Fibroblast of skin of right biceps (primary cell): ENCODE measurements at regions not wholly inside any gene's neighbourhood (a gene's known extent, or its start where the extent isn't known, plus 50 kb on each side); places are given as distances from the start of the nearest gene placed in this dataset.
"Not testable (repeated sequence)": the region's sequence is repeated elsewhere in the genome, so short reads cannot be mapped to it uniquely, and the experiment has no call there.

Source experiments
- DNase-seq: peaks from one replicate; pipeline ENCODE4 v3.0.0-alpha.2; 2013

DNA sequence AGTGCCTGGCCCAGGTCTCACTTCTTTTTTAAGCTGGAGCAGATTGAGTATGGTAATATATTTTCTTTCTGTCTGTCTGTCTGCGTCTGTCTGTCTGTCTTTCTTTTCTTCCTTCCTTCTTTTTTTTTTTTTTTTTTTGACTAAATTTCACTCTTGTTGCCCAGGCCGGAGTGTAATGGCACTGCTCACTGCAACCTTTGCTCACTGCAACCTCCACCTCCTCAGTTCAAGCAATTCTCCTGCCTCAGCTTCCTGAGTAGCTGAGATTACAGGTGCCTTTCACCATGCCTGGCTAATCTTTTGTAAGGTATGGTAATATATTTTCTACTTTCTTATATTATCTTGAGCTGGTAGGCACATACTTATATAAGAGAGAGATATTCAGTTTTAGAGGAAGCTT lies 196.3 kb upstream of the MARCKS start:
- no peak for DNase-seq

DNA sequence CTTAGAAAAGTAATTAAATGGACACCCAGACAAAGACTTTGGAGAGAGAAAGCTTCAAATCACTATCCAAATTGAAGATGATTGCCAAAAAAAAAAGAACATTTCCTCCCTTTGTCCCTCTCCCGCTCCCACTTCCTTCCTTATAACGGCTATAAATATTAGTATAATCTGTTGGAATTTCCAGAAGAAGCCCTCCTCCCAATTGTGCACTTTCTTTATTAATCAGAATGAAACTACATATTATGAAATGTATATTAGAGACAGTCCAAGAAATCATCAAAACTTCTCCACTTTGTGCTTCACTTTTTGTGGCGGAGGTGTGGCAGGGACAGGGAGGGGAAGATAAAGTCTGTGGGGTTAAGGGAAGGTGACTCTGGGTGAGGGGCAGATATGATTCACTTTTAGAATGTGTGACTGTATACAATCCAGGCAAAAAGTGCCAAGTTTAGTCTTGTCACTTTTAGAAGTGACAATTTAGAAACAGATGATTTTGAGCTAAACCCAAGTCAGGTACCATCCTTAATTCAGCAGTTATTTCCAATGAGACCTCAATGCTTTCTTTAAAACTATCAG lies 195.0 kb upstream of the MARCKS start:
- no peak for DNase-seq

DNA sequence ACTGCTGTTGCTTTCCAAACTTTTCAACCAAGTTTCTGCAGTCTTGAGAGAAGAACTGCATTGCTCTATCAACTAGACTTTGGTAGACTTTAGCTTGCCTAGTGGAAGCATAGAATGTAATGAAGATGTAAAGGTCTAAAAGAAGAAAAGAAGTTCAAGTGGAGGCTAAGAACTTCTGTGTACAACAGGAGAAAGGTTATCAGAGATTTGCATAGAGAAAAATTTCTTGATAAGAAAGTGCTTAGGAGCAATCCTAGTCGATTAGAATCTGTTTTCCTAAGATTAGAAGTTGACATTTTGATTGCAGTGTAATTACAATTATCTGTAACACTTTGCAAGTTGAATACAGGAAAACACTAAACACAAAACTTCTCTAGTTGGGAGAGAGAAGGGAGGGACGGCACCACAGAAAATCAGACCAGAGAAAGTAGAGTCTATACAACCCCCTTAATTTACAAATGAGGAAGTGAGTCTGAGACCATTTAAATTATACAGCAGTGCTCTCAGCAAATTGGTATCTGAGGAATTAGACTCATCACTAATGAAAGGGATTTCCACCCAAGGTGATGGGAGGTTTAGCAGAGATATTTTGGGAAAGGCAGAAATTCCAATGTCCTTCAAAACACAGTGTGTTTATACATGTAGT lies 194.3 kb upstream of the MARCKS start:
- peak; percentile 38 for DNase-seq

DNA sequence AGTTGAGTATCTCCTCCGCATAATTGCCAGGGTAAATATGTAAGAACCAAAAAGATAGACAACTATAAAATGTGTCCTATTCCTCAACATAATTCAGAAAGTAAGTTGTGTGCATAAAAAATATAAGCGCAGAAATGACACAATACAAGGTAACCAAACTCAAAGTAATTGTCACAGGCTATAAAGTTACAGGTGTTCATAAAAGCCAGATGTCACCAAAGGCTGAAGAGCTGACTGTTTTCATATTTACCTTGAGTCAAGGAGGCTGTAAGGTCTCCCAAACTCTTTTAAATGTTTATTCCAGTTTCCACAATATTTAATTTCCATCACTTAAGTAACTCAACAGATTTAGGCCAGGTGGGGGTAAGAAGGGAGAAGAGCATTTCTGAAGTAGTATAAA lies 192.2 kb upstream of the MARCKS start:
- no peak for DNase-seq

DNA sequence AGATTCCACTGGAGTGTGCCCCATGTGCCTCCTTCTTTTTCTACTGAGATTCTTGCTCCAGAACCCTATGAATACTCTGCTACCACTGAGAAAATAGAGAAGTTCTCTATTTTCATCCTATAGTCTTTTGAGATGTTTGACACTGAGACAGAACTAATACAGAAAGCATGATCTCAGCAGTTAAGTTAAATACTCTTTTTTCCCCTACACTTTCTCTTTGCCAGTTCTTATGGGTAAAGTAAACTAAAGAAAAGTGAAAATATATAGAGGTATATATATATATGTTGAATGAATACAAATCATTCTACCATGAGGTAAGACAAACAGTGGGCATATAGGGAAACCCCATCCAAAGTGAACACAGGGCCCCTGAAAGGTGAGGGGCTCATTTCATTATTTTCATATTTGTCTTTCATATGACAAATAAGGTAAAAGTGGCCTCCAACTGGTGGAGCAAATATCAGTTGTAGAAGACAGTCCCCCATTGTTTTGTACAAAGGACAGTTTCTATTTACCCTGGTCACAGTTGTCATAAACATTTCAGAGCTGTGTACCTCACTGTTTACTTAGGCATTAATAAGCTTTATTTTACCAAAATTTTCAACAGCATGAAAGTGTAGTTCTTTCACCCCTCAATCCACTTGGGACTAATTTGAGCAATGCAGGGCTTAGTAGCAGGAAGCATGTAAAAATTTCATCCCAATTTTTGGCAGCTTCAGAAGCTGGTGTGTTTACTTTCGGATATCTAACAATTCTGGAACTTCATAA lies 188.3 kb upstream of the MARCKS start:
- no peak for DNase-seq

DNA sequence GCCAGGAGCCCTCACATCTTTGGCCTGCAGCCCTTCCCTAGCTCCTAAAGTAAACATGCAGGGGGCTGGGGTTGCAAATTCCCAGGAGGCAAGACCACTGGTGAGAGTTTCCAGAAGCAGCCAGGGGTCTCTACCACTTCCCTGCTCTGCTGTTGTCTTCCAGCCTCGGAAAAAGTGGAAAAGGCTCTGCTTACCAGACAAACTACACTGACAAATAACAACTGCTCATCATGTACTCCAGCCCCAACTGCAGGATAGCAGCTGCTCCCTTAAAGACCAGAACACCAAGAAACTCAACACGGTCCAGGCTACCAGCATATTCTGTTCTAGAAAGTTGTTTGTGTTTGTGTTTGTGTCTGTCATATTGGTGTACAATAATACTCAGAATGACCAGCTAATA lies 187.5 kb upstream of the MARCKS start:
- no peak for DNase-seq

DNA sequence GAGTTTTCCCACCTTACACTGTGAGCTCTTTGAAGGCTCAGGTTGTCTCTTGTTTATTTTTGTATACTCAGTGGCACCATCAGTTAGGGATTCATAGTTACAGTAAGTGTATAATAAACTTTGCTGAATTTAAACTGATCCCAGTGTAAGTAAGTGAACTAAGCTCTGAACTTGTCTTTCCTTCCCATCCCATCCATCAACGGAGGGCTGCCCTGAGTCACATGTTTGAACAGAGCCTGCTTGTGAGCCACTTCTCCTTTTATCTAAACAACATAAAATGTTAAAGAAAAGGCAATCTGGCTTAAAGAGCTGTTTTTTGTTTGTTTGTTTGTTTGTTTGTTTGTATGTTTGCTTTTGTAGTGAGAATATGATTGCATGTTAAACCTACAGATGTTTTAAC lies 185.7 kb upstream of the MARCKS start:
- DNase-seq = no peak

DNA sequence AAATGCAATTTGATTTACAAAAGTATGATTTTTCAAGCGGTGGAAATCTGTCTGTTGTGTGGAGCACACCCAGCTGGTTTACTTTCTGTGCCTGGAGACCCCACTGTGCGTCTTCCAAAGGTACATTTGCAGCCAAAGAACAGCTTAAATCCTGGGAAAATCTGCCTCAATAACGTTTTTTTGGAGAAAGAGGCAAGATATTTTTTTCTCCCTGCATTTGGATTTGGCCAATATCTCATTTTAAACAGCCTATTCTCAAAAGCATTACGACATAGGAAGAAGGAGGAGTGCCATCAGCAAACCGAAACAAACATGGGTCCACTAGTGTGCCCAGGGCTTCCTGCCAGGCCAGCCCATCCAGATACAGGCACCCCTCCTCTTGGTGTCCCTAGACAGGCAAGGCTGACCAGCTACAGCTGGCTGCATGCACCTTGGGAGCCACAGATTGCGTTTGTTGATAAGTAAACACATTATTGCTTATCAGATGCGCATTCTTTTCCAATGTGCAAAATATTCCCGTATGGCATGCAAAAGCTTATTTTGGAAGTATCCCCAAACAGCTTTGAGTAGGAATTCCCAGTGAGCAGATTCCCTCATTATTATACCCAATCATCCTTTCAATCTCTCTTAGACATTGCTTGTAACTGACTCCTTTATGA lies 184.5 kb upstream of the MARCKS start:
- peak; percentile 38 for DNase-seq

DNA sequence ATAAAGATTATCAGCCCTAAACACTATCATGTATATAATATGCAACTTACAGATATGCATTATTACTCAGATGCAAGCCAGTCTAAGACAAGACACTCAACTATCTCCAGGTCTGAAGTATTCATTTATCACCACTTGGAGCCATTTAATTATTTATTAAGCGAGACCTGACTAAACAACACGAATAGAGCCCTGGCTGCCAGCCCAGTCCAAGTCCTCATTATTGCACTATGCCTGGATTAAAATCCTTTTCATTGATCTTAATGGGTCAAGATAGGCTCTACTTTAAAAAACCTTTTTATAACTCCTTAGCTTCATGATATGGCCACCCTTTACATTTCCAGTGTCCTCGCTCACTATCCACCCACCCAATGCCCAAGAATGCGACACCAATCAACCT lies 183.1 kb upstream of the MARCKS start:
- no peak for DNase-seq

DNA sequence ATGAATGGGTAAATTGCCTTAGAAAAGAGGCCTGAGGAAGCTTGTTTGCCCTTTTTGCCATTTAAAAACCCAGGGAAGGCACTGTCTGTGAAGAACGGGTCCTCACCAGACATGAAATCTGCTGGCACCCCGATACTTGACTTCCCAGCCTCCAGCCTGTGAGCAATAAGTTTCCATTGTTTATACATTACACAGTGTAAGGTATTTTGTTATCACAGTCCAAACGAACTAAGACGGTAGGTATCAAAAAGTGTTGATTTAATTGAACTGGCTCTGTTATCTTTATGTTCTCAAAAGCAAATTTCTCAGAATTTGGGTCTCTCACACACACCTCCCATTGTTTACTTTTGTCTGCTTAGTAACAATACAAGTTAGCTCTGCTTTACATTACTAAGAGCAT lies 181.1 kb upstream of the MARCKS start:
- no peak for DNase-seq

DNA sequence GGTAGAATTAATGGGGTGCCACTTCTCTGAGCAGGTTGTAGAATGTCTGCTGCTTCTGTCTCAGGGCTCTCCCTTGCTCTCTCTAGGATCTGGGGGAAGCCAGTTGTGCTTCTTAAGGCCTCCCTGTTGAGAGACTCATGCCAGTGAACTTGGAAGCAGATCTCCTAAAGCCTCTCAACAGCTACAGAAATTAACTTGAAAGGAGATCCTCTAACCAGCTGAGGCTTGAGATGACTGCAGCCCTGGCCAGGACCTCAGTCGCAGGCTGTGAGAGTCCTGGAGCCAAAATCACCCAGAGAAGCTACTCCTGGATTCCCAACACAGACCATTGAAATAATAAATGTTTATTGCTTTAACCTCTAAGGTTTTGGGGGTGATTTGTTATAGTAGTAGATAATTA lies 180.2 kb upstream of the MARCKS start:
- DNase-seq = no peak

DNA sequence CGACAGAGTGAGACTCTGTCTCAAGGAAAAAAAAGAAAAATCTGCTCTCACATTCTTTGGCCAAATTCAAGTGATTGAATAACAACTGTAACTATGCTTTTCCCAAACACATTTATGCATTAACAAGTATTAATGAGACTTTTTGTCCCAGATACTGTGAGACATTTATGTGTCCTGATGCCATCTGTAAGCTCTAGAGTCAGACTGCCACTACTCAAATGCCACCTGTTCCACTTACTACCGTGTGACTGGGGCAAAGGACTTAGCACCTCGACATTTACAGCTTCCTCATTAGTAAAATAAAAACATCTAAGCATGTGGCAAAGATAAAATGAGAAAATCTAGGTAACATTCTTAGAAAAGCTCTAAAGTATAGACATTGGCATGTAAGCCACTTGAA lies 178.1 kb upstream of the MARCKS start:
- no peak for DNase-seq

DNA sequence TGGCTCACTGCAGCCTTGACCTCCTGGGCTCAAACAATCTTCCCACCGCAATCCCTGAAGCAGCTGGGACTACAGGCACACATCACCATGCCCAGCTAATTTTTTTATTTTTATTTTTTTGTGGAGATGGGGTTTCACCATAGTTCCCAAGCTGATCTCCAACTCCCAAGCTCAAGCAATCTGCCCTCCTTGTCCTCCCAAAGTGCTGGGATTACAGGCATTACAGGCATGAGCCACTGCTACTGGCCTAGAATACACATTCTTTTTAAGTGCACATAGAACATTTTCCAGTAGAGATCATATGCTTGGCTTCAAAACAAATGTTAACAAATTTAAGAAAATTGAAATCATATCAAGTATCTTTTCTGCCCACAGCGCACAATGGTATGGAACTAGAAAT lies 176.8 kb upstream of the MARCKS start:
- no peak for DNase-seq

DNA sequence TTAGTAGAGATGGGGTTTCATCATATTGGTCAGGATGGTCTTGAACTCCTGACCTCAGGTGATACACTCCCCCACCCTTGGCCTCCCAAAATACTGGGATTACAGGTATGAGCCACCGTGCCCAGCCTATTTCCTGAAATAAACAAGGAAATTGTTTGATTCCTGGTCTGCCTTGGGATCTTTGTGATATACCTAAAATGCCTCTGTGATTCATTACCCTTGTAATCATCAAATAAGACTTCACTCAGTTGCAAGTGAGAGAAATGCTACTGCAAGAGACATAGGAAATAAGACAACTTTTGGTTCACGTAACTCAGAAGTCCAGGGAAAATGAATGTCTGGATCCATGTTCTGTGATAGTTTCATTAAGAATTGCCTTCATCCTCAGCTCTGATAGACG lies 173.2 kb upstream of the MARCKS start:
- no peak for DNase-seq

DNA sequence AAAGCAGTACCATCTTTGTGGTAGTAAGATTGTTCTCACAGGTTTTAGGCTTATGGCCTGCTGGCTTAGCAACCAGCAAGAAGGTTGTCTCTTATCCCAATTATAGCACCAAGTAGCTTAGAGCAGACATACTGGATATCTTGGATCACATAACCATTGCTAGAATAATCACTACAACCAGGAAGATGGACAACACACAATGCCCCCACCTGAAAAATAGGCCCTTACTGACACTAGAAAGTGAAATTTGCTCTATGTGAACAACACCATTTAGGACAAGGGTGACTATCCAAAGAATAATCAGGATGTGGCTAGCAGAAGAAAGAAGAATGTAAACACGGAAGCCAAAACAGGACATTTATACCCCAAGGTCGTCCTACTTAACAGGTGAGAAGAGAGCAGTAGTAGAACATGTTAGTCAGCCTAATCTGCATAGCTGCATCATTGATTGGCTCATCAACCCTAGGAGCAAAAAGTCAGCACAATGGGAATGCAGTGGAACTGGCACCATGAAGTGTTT lies 172.7 kb upstream of the MARCKS start:
- DNase-seq = no peak

DNA sequence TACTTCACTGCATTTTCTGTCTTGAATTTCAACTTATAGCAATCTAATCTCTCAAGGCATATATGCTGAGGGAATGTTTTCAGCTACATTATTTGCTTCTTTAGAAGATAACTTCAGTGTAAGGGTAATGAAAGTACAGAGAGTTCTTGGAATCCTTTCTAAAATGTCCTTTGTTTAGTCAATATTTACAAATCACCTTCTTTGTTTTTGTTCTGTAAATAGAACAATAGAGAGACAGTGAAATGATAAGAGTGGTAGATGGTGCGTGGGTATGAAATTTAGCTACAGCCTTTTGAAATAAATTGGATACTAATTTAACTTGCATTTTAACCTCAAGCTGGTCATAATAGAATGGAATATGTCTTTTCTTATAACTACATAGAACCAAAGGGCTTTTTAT lies 171.1 kb upstream of the MARCKS start:
- DNase-seq = no peak

DNA sequence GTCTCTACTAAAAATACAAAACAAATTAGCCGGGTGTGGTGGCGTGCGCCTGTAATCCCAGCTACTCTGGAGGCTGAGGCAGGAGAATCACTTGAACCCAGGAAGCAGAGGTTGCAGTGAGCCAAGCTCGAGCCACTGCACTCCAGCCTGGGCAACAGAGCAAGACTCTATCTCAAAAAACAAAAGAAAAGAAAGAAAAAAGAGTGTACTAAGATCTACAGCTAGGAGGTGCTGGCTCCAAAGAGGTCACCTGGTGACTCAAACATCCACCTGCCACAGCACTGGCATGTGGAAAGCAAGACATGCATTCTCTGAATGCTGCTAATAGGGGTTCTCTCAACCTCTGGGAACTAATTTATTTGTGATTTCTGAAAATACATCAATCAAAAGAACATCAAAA lies 167.5 kb upstream of the MARCKS start:
- not testable (repeated sequence) for DNase-seq

DNA sequence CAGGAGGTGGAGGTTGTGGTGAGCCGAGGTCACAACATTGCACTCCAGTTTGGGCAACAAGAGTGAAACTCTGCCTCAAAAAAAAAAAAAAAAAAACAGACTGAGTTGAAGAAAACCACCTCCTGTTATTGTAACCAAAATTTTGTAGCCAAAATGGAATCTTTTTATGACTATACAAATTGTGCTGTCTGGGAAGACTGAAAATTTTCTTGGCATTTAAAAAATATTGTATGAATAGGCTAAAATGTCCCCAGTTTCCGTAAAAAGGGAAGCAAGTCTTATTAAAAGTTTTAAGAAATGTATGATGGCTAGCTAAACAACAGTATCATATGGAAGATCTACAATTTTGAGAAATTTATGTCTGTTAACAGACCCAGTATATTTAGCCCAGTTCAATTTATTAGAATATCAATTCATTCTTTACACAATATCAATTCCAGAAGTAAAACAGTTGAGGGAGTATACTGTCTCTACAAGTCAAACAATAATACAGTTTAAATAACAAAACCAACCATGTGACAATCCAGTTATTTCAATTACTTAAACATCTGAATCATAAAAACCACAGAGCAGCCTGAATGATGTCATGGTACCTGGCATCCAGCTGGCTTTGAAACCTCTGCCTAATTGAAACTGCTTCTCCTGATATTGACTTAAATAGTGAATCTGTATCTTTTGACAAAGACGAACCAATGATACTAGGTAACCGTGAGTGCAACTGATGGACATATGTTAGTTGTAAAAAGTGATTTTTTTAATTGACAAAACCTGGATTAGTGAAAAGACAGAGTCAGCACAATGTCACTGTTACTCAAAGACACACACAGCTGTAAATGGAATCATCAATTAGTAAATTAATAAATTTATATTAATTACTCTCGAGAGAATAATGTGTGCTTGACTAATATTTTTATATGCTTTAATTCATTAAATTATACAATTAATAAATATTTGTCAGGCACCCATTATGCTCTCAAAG lies 166.6 kb upstream of the MARCKS start:
- peak; percentile 87 for DNase-seq

DNA sequence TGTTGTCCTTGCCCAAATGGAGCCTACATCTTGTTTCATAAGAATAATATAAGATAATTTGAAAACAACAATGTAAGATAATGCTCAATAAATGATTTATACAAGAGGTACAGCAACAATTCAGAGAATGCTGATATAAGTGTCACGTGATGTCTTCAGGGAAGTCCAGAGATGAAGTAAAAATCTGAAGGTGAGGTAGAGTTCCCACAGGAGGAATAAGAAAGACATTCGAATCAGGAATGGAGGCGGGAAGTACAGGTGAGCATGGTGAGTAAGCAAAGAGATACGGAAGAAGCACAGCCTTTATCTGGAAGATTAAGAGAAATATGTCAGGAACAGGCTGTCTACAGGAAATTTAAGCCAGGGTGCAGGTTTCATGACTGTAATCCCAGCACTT lies 165.9 kb upstream of the MARCKS start:
- DNase-seq = no peak

DNA sequence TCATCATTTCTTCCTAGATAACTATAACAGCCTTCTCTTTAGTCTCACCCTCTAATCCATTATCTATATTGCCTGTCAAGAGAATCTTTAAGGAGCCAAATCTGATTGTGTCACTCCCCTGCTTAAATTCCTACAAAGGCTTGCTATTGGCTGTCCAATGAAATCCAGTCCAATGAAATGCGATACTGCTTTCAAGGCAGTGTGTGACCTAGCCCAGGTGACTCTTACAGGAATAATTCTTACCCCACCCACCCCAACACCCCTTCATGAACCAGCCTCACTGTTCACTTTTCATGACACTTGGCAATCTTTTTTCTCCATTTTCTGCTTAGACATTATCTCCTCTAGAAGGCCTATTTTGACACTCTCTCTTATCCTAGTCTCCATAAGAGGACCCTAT lies 163.3 kb upstream of the MARCKS start:
- no peak for DNase-seq

DNA sequence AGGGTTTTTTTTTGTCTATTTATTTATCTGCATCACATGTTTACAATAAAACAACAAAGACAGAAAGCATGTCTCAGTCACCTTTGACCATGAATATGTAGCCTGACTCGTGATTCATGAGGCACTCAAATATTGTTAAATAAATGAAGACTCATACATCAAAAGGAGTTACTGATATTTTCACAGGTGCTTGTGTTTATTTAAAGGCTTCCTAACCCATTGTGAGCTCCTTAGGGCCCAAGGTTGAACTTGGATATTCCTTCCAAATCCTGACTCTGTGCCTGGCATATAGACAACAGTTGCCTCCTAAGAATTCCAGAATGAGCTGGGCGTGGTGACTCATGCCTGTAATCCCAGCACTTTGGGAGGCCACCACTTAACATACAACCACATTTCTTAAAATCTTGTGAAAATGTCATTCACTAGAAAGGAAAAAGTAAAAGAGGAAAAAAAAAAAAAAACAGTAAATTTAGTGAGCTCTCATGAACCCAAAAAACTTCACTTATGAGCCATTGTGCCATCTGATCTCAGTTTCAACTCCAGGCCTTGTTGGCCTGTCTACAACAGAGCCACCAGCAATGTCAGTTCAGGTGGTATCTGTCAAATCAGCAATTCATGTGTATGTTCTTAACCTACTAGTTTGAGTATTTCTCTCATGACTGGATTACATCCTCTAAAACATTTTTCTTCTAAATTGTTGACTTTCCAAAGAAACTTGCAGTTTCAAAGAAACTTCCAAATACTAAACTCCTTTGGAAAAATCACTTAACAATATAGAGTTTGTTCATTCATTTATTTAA lies 162.7 kb upstream of the MARCKS start:
- DNase-seq = peak; percentile 73

DNA sequence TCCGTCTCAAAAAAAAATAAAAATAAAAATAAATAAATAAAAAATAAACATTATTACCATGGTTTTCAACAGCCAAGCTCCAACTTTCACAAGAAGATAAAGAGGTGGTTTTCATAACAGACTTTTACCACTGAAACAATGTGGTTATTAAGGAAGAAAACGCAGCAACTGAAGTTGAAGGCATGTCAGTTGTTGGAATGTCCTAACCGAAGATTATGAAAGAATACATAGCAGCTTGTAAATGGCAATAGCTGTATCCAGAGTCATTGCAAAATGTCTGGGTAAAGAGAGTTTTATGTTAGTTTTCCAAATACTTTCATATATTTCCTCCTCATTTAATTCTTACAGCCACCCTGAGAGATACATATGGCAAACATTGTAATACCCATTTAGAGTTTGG lies 161.6 kb upstream of the MARCKS start:
- peak; percentile 80 for DNase-seq
